DMS53 (cell line): ENCODE measurements at regions not wholly inside any gene's neighbourhood (a gene's known extent, or its start where the extent isn't known, plus 50 kb on each side); places are given as distances from the start of the nearest gene placed in this dataset.
A peak's percentile ranks its signal among the peaks of the same experiment; 100 is the strongest.
"Not testable (repeated sequence)": the region's sequence is repeated elsewhere in the genome, so short reads cannot be mapped to it uniquely, and the experiment has no call there.

Experiments
- DNase-seq: peaks from one replicate; lab custom pipeline; 2025; lab: John Stamatoyannopoulos, UW

DNA sequence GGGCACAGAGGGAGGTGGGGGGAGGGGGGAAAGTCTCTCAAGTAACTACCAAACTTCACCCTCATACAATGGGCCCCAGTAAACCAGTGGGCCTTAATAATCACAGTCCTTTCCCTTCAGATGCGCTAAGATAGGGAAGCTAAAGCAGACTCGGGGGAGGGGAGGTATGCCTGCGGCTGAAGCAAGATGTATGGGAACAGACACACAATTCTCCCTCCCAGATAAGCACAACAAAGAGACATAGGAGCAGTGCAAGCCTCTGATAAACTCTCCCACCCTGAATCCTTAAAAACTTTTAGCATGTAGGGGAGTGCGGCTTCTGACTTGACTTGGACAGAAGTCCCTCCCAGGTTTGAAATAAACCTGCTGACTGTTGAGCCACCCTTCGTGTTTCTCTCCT lies 54.7 kb downstream of the PROP1 start:
- DNase-seq = not testable (repeated sequence)

DNA sequence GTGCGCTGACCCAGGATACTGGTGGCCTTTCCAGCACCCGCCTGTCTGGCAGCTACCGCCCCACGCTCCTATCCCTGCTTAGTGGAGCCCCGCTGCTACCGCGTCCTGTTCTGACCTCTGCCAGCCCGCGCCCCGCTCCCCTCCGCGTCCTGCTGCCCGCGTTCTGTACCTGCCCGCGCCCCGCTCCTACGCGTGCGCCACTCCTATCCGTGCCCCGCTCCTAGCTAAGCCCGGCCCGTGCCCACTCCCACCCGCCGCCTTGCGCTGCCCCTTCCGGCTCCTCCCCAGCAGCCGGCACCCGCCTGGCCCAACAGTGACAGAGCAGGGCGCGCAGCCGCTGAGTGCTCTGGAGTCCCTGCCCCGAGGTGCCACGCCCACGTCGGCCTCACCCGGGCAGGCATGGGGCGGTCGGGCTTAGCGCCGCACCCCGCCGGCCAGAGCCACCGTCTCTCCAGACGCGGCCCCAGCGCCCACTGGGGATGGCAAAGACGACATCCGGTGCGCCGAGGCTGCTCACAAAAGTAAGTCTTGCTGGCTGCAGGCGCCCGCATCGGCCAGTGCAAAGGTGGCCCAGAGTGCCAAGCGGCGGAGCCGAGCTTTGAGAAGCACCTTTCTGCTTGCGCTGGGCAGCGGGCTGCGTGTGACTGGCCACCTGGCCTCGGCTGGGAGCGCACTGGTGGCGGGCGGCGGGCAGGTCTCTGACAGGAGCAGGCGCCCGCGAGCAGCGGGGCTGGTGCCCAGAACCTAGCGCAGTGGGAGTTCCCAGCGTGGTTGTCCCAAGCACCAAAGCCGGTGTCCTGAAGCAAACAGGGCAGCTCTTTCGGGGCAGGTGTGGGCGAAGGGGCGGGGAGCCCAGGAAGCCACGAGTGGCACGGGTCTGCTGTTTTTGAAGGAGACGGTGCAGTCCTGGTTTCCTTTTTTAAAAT lies 56.5 kb downstream of the PROP1 start:
- peak; percentile 81 for DNase-seq

DNA sequence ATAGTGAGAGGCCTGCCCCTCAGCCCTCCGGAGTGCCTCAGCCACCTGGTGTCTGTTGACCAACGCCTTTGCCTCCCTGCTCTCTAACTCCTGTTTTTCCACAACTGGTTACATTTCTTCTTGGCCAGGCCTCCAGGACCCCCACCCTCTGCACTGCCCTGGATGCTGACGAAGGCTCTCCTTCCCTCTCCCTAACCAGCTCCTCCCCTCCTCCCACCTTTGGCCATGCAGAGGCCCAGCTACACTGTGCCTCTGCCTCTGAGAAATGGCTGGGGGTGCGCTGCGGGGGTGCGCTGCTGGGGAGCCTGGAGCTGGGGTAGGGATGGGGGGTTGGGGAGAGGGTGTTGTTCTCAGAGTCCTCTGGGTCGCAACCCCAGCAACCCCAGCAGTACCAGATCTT lies 57.3 kb downstream of the PROP1 start:
- DNase-seq = peak; percentile 35

DNA sequence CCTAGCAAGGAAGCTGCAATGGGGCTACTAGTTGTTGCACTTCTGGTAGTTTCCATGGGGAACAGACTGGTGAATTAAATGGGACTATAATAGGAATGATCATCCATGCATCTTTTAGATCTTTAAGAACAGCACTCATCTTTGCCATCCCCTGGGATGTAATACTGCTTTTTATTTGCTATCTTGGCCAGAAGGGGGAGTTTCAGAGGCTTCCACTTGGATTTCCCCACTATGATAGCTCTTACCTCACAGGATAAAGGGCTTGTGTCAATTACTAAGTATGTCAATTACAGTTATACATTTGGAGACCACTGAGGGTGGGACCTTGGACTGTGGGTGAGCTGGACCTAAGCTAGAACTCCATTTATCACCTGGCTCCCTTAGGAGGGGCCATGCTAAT lies 61.8 kb downstream of the PROP1 start:
- DNase-seq = peak; percentile 27

DNA sequence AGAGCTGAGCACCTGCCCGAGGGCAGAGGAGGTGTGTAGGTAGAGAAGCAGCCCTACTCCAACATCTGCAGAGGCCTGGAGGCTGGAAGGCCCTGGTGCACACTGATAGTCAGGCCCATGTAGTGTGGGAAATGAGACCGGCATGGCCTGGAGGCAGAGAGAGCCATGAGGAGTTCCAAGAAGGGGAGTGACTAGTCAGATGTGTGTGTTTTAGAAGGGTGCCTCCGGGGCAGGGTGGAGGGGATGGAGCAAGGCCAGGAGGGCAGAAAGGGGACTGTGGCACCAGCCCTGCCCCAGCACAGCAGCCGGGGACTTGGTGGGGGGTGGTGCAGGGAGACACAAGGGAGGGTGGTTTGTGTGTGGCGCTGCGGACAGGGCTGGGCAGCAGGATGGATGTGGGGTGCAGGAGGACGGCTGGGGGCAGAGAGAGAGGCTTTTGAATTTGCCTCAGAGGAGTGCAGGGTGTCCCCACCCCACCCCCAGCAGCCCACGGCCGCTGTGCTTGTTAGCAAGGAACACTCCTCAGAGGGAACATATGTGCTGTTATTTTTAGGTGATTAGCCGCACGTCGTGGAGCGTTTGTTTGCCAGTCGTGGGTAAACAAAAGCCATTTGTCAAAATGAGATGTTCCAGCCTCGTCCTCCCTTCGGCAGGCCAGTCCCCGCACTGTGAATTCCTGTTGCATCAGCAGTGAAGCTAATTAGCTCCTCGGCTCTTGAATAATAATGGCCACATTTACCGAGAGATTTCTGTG lies 65.6 kb downstream of the PROP1 start:
- DNase-seq = peak; percentile 36

DNA sequence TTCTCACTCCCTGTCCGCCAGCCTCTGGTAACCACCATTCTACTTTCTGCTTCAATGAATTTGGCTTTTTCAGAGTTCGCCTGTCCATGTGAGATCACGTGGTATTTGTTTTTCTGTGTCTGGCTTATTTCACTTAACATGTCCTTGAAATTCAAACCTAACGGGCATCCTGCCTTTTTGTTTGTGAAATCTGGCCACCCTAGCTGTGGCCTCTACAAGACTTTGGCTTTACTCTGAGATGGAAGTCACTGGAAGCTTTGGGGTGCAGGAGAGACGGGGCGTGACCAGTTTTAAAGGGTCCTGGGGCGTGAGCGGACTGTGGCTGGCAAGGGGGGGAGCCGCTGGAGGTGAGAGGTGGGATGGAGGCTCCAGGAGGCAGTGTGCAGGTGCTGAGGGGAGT lies 66.4 kb downstream of the PROP1 start:
- DNase-seq = not testable (repeated sequence)

DNA sequence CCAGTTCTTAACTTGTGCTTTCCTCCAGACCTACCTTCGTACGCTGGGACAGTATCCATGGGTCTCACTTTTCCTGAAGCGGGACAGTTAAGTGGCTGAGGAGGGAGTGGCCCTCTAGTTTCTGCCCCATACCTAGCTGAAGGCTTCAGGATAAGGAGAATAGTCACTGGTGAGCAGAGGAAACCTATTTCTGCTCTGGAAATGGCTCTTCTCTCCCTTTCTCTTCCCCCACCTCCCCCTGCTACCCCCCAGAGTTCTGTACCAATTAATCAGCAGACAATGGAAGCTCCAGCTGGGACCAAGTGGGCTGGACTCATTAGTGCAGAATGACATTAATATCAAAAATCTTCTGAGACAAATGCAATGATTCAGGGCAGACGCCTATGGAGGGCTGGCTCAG lies 68.5 kb downstream of the PROP1 start:
- not testable (repeated sequence) for DNase-seq

DNA sequence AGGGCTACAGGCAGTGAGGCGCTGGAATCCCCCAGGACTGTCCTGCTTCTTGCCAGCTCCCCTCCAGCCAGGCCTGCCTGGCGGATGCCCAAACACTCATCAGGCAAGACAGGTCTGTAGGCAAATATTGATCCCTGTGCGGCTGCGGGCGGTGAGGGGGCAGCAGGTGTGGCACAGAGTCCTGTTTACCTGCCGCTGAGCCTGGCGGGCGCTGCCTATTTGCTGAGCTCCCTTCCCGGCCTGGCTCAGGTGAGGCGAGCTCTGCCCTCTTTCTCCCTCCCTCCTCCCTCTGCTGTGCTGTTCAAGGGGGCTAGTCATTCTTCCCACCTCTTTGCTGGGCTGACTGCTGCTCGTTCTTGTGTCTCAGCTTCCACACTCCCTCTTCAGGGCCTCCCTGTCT lies 71.5 kb downstream of the PROP1 start:
- DNase-seq = not testable (repeated sequence)

DNA sequence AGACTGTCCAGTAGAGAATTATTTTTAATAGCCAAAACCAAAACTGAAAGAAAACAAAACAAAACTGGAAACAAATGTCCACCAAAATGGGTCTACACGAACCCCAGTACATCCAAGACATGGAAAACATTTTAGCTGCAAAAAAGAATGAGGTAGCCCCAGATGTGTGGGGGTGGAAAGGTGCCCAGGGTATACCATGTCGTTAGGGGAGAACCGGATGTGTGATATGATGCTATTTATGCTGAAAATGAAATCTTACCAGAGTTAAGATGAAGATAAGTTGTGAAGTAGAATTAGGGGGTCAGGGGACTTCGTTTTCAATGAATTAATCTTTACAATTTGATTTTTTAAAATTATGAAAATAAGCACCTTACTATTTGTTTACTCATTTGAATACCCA lies 72.2 kb downstream of the PROP1 start:
- DNase-seq = not testable (repeated sequence)

DNA sequence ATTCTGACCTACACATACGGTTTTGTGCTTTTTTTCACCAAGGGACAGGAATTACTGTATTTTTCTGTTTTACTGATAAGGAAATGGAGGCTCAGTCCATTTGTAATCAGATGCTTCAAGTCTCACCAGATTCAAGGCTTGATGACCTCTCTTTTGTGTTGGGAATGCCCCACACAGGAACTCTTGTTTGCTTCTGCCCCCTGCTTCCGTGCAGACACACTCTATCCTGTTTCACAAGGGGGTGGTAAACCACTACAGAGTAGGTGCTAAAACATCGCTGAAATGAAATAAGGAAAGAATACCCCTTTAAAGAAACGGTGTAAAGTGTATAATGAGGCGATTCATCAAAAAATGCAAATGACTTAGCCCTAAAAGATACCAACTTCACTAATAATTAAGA lies 72.9 kb downstream of the PROP1 start:
- not testable (repeated sequence) for DNase-seq

DNA sequence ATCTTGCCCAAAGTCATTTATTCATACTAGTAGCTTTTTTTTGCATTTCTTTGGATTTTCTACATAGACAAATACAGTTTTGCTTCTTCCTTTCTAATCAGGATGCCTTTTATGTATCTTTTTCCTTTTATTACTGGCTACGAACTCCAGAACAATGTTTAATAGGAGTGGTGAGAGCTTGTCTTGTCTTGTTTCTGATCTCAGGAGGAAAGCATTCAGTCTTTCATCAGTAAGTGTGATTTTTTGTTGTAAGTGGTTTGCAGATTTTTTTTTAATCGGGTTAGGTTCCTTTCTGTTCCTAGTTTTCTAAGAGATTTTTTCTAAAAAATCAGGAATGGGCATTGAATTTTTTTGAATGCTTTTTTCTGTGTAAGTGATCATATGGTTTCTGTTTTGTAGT lies 86.8 kb downstream of the PROP1 start:
- DNase-seq = not testable (repeated sequence)

DNA sequence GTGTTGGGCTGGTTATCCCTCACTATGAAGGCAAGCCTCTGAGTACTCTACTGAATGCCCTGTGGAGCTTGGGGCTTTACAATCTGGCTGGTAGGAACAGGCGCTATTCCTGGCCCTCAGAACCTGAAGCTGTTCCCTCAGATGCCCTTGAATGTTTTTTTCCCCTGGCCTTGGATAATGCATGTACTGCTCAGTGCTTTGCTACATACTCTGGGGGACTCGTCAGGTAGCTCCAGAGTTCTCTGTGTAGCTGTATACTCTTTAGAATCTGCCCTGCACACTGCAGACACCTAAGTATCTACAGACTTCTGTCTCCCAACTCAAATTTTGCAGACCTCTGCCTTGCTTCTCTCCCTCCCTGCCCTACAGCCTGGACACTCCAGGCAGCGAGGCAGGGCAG lies 93.2 kb downstream of the PROP1 start:
- DNase-seq = not testable (repeated sequence)

DNA sequence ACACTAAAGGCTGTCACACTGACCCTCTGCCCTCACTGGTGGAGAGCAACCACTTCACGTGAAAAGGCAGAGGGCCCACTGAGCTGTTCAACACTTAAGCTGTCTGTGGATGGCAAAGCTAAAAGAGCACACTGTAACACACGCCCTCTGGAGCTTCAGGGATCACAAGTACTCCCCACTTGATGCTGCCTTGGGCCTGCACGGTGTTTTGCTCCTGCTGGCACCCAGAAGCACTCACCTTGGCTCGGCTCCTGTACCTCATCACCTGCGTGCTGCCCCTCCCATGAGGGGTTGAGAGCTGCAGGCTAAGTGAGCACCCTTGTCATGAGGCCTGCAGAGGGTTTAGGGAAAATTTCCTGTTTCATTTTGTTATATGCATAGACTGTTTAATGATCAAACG lies 96.0 kb downstream of the PROP1 start:
- not testable (repeated sequence) for DNase-seq

DNA sequence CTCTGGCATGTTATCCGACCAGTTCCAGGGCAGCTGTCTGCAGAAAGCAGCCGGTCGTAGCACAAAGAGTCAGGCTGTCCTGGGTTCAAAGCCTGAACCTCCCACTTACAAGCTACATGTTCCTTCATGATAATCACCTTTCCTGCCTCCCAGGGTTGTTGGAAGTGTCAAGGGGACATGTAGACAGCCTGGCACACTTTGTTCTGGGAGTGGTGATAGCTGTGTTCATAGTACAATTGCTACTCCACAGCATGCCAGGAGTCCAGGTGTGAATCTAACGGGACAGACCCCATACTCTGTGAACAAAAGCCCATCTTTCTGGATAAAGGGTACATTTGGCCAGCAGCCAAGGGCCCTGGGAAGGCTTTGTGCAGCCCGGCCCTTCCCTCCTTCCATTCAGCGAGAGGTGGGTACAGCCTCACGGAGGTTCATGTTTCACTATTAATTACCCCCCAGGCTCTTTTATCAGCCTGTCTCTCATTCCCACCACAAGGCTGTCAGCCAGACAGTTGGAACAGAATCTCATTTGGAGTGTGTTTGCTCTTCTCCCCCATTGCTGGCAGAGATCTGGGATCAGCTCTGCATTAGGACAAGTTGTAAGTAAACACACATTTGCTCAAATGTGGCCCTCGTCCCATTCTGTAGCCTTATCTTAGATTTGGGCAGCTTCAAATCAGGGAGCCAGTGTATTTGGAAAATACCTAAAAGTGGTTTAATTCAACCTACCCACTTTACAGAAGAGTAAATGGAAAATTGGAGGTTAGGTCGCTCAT lies 101.2 kb downstream of the PROP1 start:
- DNase-seq = not testable (repeated sequence)

DNA sequence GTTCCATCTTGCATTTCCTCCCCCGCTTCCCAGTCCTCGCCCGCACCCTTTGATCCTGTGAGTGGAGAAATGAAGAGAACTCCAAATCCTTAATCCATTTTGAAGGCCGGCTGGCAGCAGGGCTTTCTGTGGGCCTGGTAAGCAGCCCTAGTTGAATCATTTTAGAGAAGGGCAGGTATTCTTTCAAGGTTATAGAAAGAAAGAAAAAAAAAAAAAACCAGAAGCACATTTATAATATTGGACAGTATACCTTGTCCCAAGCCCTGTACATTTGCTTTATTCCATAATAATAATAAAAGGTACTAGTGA lies 103.7 kb downstream of the PROP1 start:
- not testable (repeated sequence) for DNase-seq

DNA sequence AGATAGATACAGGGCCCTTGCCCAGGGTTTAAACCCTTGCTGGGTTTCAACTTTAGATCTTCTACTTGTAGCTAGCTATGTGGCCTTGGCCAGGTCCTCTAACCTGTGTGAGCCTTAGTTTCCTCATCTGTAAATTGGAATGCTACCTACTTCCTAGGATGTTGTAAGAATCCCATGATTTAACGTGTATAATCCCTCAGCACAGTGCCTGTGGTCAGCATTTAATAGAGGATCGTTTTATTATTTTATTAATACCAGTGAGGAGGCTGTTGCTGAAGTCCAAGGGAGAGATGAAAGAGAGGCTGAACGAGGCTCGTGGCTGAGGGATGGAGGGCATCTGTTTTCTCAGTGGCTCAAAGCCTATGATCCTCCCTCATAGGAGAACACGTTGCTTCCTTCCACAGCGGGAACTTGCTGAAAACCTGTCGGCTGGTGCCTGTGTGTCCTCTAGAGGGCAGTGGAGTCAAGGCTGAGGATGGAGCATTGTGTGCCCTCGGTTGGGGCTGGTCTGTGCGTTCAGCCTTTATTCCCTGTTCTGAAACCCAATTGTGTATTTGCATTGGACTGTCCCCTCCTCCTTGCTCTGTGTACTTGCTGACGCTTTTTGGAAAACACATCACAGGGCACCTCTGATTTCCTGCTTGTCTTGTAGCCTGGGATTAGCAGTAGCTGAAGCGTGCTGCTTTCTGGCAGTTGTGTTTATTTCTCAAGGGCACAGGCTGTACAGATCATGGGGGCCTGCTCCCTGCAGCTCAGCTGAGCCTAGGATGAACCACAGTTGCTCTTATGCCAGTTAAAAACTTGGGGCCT lies 104.3 kb downstream of the PROP1 start:
- DNase-seq = not testable (repeated sequence)

DNA sequence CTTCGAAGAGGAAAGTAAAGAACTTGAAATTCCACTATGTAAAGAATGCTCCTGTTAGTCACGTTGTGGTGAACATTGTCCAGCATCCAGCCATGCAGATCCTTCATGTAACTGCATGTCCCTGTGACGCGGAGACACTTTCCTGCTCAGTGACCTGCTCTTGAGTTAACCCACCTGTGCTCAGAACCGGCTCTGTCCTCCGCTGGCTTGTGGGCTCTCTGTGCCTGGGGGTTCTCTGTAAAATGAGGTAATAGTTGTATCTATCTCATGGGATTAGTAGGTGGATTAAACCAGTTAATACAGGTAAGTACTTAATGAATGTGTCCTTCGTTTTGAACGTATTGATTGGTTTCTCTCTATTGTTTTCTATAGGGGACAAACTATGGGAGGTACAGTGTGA lies 100.6 kb upstream of the FAM153A start:
- DNase-seq = not testable (repeated sequence)

DNA sequence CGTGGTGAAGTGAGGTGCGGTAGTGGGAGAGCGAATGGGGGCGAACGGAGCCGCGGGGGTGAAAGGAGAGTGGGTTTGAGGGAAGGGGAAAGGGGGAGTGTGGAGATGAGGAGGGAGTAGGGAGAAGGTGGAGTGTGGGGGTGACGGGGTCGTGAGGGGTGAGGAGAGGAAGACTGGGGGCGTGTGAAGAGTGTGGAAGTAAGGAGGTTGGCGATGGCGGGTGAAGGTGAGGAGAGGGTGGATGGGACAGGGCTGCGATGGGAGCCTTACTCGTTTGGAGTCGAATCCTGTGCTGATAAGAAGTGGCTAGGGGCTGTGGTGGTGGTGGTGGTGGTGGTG lies 93.2 kb upstream of the FAM153A start:
- DNase-seq = not testable (repeated sequence)

DNA sequence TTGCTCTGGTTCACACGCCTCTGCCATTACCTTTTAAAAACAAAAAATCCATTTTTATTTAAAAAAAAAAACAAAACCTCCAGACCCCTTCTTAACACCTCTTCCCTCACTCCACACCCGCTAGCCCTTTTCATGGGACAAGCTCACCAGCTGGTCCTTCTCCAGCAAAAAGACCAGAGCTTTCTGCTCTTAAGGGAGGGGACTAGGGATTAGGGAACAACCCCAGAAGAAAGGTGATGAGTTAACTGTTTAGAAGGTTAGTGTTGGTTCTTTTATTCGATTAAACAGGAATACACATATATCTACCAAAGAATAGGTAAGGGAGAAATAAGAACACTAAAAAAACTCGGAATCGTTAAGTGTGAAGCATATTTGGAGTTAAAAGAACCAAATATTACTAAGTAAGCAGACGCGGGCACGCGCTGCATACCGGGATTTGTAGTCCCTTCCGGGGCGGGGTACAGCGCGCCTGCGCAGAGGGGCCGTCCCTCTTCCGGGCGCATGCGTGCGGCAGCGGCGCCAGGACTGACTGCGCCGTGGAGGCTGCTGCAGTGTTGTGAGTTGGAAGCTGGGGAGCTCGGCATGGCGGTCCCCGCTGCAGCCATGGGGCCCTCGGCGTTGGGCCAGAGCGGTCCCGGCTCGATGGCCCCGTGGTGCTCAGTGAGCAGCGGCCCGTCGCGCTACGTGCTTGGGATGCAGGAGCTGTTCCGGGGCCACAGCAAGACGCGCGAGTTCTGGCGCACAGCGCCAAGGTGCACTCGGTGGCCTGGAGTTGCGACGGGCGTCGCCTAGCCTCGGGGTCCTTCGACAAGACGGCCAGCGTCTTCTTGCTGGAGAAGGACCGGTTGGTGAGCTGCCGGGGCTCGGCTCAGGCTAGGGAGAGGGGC lies 92.6 kb upstream of the FAM153A start:
- peak; percentile 43 for DNase-seq

DNA sequence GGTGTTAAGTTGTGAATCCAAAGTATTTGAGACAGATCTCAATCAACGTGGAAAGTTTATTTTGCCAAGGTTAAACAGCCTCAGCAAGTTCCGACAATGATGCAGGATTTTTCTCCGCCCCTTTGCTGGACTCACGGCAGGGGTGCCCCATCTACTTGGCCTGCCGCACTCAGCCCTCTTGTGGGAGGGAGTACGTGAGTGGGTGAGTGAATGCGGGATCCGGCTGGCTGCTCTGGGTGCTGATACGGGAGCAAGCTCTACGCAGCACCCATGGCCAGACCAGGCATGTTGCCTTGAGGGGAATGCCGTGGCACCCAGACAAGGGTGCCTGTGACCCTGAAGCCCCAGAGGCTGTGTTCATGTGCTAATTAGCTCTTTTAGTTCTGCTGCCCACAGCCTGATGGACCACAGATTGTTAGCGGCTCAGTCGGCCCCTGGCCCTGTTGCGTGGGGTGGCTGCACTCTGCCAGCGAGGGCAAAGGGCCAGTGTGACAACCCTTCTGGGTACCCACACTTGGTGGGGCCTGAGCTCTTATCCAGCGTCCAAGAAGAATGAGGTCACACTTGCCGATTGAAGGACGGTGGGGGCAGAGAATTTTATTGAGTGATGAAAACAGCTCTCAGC lies 81.2 kb upstream of the FAM153A start:
- not testable (repeated sequence) for DNase-seq
